GM12878 (cell line): ENCODE measurements at regions not wholly inside any gene's neighbourhood (a gene's known extent, or its start where the extent isn't known, plus 50 kb on each side); places are given as distances from the start of the nearest gene placed in this dataset.

ENCODE experiments used
- EP300 ChIP-seq, 2 experiments: fragments of 150-350 bp in 1 of 2; IDR thresholded peaks; 2 replicates each; pipeline ENCODE4 v1.6.1; 2011 to 2012; ENCODE audit warnings: low read depth in 2 of 2, low read length in 2 of 2, borderline replicate concordance in 1 of 2, improper control_type of control experiment in 1 of 2, inconsistent platforms in 1 of 2; ENCODE audit not compliant: control insufficient read depth in 1 of 2
- RCOR1 ChIP-seq: conservative IDR thresholded peaks from 2 replicates; pipeline ENCODE4 v1.6.1; 2012; ENCODE audit warnings: low read depth, low read length, improper control_type of control experiment
- TCF12 ChIP-seq: IDR thresholded peaks from 2 replicates; pipeline ENCODE4 v1.6.1; 2011; ENCODE audit warnings: low read depth, mild to moderate bottlenecking, low read length
- TF ChIP-seq, protein P1 (sequence below), 3 experiments: IDR thresholded peaks in 2 of 3; conservative IDR thresholded peaks in 1 of 3; 2 replicates each; pipeline ENCODE4 v1.5.1; 2011; ENCODE audit warnings: low read depth in 3 of 3, low read length in 3 of 3, mild to moderate bottlenecking in 3 of 3, control low read depth in 2 of 3, moderate library complexity in 2 of 3, inconsistent platforms in 1 of 3, mixed read lengths in 1 of 3; ENCODE audit not compliant: control insufficient read depth in 2 of 3, insufficient read depth in 1 of 3; ENCODE audit errors: extremely low read depth in 1 of 3

GRCh38 chr22:48361099-48361639 is 1466.5 kb downstream of the BRD1 start:
- TF ChIP-seq TCF12 (no peak), RCOR1 (no peak), EP300 (IDR thresholded peaks at IDR 0.05; ENCODE audit: borderline replicate concordance in 1 of 2, control insufficient read depth in 1 of 2, low read depth in 2 of 2, low read length in 2 of 2) (no peak)
- TF ChIP-seq, protein P1, sequence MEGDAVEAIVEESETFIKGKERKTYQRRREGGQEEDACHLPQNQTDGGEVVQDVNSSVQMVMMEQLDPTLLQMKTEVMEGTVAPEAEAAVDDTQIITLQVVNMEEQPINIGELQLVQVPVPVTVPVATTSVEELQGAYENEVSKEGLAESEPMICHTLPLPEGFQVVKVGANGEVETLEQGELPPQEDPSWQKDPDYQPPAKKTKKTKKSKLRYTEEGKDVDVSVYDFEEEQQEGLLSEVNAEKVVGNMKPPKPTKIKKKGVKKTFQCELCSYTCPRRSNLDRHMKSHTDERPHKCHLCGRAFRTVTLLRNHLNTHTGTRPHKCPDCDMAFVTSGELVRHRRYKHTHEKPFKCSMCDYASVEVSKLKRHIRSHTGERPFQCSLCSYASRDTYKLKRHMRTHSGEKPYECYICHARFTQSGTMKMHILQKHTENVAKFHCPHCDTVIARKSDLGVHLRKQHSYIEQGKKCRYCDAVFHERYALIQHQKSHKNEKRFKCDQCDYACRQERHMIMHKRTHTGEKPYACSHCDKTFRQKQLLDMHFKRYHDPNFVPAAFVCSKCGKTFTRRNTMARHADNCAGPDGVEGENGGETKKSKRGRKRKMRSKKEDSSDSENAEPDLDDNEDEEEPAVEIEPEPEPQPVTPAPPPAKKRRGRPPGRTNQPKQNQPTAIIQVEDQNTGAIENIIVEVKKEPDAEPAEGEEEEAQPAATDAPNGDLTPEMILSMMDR (IDR thresholded peaks at IDR 0.05 in 2 of 3, conservative IDR thresholded peaks at IDR 0.05 in 1 of 3; ENCODE audit: control insufficient read depth in 2 of 3, extremely low read depth in 1 of 3, insufficient read depth in 1 of 3, low read depth in 3 of 3, low read length in 3 of 3): no peak
